Uterus (tissue), 2 donors: ENCODE measurements at regions not wholly inside any gene's neighbourhood (a gene's known extent, or its start where the extent isn't known, plus 50 kb on each side); places are given as distances from the start of the nearest gene placed in this dataset.

Source experiments
- POLR2A ChIP-seq, 2 donors: fragments of 450-650 bp; IDR thresholded peaks; one replicate each; pipeline ENCODE4 v1.6.1; 2016; ENCODE audit warnings: antibody characterized with exemption in 2 of 2, mild to moderate bottlenecking in 1 of 2, moderate library complexity in 1 of 2
- TF ChIP-seq, protein P1 (sequence below), 4 experiments: fragments of 200-600 bp in 2 of 4; fragments of 450-650 bp in 2 of 4; sonication (generic) in 2 of 4; IDR thresholded peaks; one replicate each; pipeline ENCODE4 v1.5.1; 2016 to 2019; ENCODE audit warnings: antibody characterized with exemption in 4 of 4, mild to moderate bottlenecking in 2 of 4, moderate library complexity in 1 of 4

DNA sequence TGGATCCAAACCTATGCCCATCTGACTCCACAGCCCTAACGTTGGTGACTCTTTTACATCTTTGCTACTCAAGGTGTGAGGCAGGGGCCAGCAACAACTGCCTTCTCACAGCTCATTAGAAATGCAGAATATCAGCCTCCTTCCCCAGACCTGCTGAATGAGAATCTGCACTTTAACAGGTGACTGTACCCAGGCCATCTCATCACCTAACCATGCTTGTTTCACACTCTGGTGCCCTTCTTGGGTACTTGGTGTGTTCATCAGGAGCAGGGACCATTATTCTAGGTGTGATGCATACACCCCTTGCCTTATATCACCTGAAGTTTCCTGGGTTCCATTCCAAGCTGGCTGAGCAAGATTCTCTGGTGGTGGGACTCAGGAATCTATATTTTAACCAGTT, 196.3 kb upstream of the LMCD1 start:
- TF ChIP-seq, protein P1, sequence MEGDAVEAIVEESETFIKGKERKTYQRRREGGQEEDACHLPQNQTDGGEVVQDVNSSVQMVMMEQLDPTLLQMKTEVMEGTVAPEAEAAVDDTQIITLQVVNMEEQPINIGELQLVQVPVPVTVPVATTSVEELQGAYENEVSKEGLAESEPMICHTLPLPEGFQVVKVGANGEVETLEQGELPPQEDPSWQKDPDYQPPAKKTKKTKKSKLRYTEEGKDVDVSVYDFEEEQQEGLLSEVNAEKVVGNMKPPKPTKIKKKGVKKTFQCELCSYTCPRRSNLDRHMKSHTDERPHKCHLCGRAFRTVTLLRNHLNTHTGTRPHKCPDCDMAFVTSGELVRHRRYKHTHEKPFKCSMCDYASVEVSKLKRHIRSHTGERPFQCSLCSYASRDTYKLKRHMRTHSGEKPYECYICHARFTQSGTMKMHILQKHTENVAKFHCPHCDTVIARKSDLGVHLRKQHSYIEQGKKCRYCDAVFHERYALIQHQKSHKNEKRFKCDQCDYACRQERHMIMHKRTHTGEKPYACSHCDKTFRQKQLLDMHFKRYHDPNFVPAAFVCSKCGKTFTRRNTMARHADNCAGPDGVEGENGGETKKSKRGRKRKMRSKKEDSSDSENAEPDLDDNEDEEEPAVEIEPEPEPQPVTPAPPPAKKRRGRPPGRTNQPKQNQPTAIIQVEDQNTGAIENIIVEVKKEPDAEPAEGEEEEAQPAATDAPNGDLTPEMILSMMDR (IDR thresholded peaks at IDR 0.05) = no peak
- no peak for TF ChIP-seq POLR2A (IDR thresholded peaks at IDR 0.05)
